HG03060 (cell line): ENCODE measurements at regions not wholly inside any gene's neighbourhood (a gene's known extent, or its start where the extent isn't known, plus 50 kb on each side); places are given as distances from the start of the nearest gene placed in this dataset.
"Not testable (repeated sequence)": the region's sequence is repeated elsewhere in the genome, so short reads cannot be mapped to it uniquely, and the experiment has no call there.

Source experiments
- ATAC-seq: cut with Tn5 transposase; IDR thresholded peaks from one replicate; pipeline ENCODE4 v1.9.1; 2021; ENCODE audit warnings: low read depth, moderate number of reproducible peaks; ENCODE audit not compliant: unreplicated experiment

DNA sequence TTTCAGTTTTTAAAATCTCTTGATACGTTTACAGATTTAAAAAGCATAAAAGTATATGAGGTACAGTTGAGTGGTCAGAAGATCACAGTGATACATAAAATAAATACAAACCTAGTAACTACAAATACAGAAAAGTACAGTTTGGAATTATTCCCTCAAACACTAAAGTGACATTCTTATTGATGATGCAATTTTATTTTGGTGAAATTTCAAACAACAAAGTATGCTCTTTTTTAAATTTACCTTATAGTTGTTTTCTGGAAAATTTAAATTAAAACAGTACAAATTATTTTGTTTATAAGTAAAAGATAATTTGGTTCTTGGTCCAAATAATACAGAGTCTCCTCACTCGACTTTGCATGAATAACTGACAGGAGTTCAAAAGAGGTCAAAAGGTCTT lies 1305.1 kb upstream of the GJE1 start:
- no peak for ATAC-seq

DNA sequence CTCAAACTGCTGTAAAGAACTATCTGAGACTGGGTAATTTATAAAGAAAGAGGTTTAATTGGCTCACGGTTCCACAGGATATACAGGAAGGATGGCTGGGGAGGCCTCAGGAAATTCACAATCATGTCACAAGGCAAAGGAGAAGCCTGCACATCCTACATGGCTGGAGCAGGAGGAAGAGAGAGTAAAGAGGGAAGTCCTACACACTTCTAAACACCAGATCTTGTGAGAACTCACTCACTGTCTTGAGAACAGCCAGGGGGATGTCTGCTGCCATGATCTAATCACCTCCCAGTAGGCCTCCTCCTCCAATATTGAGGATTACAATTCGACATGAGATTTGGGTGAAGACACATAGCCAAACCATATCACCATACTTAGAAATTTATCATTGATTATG lies 1307.0 kb upstream of the GJE1 start:
- no peak for ATAC-seq

DNA sequence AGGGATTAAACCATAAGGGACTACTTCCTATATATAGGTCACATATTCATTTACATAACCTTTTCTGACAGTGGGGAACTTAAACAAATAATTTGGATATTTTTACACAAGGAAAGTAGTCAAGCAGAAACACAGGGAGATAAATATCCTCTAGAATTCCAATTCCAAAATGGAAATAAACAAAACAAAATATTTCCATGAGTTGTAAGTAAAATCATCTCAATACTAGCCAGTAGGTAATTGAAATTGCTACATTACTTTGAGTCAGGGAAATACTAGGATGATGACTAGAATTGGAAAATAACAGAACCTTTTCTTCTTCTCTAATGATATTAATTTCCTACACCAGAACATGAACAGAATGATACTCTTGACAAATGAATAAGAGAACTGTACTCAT lies 1308.1 kb upstream of the GJE1 start:
- no peak for ATAC-seq

DNA sequence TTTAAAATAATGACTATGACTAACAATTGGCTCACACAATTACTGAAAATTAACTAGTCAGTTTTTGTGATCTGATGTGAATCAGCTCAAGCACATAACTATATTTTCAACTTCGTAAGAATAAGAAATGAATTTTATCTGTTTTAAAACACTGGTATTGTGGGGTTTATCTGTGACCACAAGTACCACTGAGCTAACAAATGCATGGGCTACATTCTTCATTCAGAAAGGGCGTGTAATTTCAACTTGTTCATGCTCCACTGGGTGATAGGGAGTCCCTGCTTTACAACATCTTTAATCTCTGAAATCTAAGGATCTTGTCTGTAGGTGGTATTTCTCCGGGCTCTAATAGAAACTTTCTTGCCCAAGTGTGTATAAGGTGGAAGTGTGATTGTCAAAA lies 1311.5 kb upstream of the GJE1 start:
- ATAC-seq = no peak

DNA sequence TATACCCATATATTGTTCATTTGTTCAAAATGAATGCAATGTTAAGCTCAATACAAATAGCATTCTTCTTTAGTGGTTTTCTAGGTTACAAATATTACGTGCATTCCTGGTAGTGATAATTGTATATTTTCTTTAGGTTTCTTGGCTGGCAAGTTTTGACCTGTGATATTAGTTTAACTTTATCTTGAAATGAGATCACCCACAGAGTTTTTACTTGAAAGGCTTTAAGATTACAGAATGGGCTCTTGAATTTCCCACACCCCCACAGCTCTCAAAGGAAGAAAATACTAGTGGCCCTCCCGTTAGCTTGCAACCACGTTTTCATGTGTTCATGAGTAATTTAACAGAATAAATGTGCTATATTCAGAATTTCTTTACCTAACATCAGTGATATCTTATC lies 1315.5 kb upstream of the GJE1 start:
- no peak for ATAC-seq

DNA sequence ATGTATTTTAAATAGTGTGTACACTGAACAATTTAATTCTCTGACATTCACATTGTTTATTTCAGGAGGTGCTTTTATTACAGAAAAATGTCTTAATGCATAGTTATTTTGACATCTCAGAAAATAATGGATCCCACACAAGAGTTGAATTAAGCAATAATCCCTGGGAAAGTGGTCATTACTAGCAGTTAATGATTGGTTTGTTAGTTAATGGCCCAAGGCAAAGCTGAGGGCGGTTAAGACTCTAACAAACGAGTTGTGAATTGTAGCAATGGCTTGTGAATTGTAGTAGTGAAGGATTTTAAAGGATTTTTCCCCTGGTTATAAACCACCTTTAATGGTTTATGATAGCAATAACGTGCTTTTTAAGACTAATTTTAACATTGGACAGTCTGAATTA lies 1316.0 kb upstream of the GJE1 start:
- ATAC-seq = no peak

DNA sequence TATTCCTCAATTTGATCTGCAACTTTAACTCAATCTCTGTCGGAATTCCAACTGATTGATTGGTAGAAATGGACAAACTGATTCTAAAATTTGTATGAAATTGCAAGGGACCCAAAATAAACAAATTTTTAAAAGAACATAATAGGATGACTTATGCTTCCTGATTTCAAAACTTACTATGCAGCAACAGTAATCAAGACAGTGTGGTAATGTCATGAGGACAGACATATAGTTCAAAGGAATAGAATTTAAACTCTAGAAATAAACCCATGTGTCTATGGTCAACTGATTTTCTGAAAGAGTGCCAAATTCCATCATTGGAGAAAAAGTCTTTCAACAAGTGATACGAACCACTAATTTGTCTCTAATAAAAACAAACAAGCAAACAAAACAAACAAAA lies 1320.1 kb upstream of the GJE1 start:
- no peak for ATAC-seq

DNA sequence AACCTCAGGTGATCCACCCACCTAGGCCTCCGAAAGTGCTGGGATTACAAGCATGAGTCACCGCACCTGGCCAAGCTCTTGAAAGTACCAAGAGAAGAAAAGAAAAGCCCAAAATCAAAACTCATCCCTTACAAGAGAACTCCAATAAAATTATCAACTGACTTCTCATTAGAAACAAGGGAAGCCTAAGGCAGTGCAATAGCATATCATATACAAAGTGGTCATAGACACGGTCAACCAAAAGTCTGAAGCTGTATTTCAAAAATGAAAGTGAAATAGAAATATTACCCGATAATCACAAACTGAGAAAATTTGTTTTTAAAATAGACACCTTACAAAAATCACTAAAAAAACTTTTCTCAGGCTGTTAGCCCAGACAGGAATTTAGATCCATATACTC lies 1321.1 kb upstream of the GJE1 start:
- ATAC-seq = no peak

DNA sequence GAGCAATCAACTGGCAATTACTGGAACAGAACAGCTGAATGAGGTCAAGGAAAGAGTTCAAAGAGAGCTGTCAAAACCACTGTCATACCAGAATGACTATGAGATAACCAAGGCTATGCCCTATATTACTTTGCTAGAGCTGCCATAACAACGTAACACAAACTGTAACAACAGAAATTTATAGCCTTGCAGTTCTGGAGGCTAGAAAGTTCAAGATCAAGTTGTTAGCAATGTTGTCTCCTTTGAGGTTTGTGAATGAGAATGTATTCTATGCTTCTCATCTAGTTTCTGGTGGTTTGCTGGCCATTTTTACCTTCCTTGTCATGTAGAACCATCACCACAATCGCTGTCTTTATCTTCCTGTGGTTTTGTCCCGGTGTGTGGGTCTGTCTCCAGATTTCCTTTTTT lies 1323.0 kb upstream of the GJE1 start:
- peak; percentile 82 for ATAC-seq

DNA sequence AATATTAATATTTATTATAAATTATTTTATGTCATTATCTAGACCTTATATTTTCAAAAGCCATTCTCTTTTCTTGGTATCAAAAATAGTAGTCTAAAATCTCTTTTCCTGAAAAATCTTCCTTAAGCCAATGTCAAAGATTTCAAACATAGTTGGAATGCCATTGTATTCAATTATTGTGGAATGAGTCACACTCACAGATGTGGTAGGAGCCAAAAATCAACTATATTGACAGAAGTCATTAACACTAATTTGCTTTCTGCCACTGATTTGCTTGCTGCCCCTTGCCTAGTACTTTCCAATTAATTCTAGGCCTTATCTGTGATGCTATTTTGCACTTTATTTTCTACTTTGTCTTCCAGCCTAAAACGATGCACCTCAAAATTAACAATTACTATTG lies 1326.3 kb upstream of the GJE1 start:
- no peak for ATAC-seq

DNA sequence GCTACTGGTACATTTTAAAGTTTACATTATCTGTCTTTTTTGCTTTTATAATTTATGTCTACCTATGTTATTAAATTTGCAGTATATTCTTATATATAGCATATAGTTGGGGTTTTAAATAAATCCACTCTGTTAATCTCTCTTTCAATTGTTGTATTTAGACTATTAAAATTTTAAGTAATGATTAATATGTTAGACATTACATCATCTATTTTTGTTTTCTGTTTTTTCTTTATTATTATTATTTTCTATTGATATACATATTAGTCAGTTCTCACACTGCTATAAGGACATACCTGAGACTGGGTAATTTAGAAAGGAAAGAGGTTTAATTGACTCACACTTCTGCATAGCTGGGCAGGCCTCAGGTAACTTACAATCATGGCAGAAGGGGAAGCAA lies 1338.2 kb upstream of the GJE1 start:
- no peak for ATAC-seq

DNA sequence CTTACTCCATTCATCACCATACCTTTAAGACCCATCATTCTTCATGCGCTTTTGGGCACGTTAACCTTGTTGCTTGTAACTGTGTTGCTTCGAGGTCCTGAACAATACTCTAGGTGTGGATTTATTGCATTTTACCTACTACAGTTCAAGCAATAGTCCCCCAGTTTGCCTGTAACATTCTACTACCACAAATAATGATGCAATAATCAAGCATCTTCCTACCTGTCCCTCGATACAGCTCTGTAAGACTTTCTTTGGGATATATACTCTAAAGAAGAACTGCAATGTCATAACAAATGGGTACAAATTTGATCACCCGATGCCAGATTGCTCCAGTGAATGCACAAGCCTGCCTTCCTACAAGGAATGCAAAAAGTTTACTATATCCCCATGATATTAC lies 1342.6 kb upstream of the GJE1 start:
- no peak for ATAC-seq

DNA sequence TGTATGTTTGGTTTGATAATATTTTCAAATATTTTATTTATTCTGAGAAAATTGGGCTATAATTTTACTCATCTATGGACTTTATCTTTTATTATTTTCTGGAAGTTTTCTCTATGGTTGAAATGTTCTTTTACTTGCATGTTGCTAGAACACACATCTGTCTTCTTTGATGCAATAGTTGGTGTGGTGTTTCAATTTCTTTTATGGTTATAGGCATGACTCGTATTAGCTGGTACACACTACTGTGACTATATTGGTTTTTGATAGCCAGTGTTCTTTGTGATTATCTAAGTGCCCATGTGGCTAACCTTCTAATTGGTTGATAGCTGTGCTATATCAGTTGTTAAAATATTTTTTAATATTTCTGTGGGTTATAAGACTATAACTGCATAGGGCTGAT lies 1343.3 kb upstream of the GJE1 start:
- ATAC-seq = no peak

DNA sequence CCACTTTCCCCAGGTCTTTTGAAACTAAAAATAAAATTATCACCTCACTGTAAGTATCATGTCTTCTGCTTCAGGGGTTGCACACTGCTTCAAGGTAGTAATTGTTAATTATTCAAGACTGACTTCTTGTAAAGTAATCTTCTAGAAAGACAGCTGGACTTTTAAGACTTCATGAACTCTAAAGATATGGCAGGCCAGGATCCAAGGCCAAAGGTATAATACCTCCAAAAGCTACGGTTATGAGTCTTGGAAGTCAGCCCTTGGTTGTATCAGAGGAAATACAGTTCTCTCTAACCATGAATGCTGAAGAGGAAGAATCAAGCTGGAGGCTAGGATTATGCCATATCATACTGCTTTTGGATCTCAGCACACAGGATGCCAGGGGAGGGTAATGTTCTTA lies 1346.8 kb upstream of the GJE1 start:
- no peak for ATAC-seq

DNA sequence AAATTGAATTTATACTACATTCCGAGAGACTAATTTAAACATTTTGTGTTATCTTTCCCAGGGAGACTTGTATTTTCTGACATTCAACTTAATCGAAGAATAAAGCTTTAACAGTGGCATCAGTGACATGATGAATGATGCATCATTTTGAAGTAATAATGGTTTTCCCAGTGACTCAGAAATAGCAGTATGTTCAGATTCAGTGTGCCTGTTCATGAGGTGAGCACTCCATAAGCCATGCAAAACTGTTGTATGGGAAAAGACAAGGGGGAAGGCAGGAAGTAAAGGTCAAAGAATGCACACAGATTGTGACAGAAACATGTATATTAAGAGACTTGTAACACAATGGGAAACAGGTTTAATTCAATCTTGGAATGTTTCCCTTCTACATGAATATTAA lies 1348.2 kb upstream of the GJE1 start:
- no peak for ATAC-seq

DNA sequence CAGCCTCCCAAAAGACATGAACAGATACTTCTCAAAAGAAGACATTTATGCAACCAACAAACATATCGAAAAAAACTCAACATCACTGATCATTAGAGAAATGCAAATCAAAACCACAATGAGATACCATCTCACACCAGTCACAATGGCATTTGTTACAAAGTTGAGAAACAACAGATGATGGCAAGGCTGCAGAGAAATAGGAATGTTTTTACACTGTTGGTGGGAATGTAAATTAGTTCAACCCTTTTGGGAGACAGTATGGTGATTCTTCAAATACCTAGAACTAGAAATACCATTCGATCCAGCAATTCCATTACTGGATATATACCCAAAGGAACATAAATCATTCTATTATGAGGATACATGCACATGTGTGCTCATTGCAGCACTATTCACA lies 1349.2 kb upstream of the GJE1 start:
- not testable (repeated sequence) for ATAC-seq

DNA sequence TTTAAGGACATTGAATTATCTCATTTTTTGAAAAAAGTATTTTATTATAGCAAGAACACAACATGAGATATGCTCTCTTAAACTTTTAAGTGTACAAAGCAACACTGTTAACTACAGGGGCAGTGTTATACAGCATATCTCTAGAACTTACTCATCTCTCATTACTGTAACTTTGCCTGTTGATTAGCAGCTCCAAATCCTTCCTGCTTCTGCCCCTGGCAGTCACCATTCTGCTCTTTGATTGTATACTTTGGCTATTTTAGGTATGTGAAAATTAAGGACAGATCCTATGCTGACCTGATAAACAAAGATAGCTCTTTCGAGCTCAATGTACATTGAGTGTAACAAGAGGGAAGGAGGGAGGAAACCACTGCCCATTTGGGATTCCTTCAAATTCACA lies 1349.8 kb upstream of the GJE1 start:
- ATAC-seq = no peak

DNA sequence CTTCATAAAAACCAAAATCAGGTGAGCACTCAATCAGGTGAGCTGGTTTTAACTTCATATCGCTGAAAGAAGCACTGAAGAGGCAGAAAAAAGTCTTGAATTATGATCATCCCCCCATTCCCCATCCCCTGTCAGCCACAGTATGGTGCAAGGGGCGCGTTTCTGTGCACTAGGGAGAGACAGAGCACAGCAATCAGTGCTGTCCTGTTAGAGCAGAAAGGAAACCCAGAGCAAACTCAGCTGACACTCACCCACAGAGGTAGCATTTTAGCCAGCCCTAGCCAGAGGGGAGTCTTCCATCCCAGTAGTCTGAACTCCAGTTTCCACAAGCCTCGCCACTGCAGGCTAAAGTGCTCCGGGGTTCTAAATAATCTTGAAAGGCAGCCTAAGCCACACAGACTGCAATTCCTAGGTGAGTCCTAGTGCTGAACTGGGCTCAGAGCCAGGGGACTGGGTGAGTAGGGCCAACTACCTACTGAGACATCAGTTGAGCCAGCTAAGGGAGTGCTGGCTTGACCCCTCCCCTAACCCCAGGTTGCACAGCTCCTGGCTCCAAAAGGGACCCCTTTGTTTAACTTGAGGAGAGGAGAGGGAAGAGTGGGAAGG lies 1352.6 kb upstream of the GJE1 start:
- ATAC-seq = no peak

DNA sequence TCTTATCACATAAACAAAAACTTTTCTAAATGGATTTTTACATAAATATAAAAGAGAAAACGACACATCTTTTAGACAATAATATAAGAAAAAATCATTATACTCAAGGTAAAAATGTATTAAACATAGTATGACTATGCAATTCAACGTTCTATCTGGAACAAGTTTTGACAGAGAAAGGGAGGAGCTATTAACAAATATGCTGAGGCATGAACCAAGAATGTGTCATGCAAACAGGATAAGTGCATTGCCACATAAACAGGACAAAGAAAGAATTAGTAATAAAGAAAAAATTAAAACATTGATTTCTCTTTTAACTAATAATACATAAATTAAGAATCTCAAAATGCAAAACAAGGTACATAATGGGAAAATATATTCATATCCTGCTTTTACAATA lies 1353.4 kb upstream of the GJE1 start:
- ATAC-seq = no peak

DNA sequence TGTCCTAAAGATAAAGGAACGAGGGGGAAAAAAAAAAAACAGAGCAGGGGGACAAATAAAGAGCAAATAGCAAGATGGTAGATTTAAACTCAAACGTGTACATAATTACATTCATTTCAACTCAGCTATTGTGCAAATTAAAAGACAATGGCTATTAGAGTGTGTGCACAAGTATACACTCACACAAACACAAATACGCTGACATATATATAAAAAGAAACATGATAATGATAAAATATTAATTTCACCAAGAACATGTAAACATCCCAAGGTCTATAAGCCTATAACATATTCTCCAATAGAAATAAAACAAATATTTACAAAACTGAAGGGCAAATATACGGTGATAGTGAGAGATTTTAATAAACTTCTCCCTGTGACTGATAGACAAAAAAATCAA lies 1354.9 kb upstream of the GJE1 start:
- ATAC-seq = no peak

DNA sequence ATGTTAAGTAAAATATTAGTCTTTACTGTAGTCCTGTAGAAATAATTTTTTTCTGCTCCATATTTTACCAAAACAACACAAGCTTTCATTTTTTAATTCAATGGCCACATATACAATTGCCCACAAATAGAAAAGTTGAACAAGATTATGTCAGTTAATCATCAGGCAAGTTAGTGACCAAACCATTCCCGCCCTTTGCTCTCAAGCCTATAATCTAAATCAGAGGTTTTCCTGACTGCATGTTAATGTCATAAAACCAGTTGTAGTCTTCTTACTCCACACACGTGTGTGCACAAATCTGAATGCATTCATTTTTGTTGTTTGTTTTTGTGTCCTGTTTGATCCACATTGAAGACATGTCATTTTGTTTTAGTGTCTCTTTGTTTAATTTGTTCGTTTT lies 1357.7 kb upstream of the GJE1 start:
- ATAC-seq = no peak

DNA sequence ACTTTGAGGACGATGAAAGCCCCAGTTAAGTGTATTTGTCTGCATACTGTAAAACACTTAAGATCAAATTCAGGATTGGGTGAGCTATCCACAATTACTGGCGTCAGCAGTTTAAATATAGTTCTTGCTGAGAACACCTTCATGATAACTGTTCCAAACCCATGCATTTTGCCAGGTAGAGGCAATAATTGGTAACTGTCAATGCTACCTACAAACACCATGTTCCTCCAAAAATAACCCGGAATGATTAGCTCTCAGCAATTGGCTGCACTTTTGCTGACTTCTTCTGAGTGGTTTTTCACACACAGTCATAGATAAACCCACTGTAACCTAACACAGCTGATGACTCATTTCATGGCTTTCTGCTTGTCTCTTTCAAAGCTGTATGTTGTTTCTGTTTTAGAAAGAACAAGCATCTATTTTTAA lies 1358.6 kb upstream of the GJE1 start:
- peak; percentile 100 for ATAC-seq

DNA sequence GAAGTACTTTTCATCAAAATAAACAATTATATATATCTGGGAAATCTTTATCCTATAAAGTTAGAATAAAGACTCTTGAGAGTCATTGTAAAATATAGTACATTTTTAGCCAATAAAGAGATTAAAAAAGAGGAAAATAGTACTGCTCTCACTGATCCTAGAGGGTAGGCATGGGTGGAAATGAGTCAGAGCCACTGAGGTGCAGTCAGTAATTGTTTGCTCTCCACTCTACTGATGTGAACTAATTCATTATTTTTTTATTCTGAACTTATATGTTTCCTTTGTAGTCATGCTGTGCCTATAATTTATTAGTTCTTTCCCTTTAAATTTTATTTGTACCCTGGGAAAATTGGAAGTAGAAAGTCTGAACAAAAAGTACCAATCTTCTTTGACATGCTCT lies 1359.4 kb upstream of the GJE1 start:
- no peak for ATAC-seq
